ENCODE measurements at regions not wholly inside any gene's neighbourhood (a gene's known extent, or its start where the extent isn't known, plus 50 kb on each side); places are given as distances from the start of the nearest gene placed in this dataset.

GRCh38 chr18:42201137-42201536, 246.1 kb downstream of the PIK3C3 start:
- TF ChIP-seq CTCF (IDR thresholded peaks at IDR 0.05) (no peak), POLR2A (IDR thresholded peaks at IDR 0.05) (no peak), POLR2AphosphoS5 (IDR thresholded peaks at IDR 0.05) (no peak)

Measured in upper lobe of left lung (tissue), 4 donors.